Tibial artery (tissue), 4 donors: ENCODE measurements at regions not wholly inside any gene's neighbourhood (a gene's known extent, or its start where the extent isn't known, plus 50 kb on each side); places are given as distances from the start of the nearest gene placed in this dataset.
"Not testable (repeated sequence)": the region's sequence is repeated elsewhere in the genome, so short reads cannot be mapped to it uniquely, and the experiment has no call there.

Source experiments
- DNase-seq, 2 donors: peaks; one replicate each; pipeline ENCODE4 v3.0.0-alpha.2; 2019
- H3K27ac ChIP-seq, 2 donors: fragments of 200-600 bp; sonication (generic) in 1 of 2; 1 replicate in 1 of 2; 2 replicates in 1 of 2; pipeline ENCODE4 v1.5.1; 2018 to 2019; ENCODE audit warnings: mild to moderate bottlenecking in 1 of 2
- H3K27me3 ChIP-seq, 2 donors: fragments of 200-600 bp; sonication (generic) in 1 of 2; one replicate each; pipeline versions ENCODE4 v1.5.1 to v1.6.0; 2016 to 2019
- H3K36me3 ChIP-seq, 3 donors: fragments of 200-600 bp; sonication (generic) in 2 of 3; one replicate each; pipeline ENCODE4 v1.5.1; 2016 to 2019; ENCODE audit warnings: mild to moderate bottlenecking in 2 of 3
- H3K4me1 ChIP-seq, 4 donors: fragments of 200-600 bp; sonication (generic) in 2 of 4; 1 replicate in 3 of 4; 2 replicates in 1 of 4; pipeline ENCODE4 v1.5.1; 2016 to 2019
- H3K4me3 ChIP-seq, 2 donors: fragments of 200-600 bp; sonication (generic) in 1 of 2; 1 replicate in 1 of 2; 2 replicates in 1 of 2; pipeline ENCODE4 v1.5.1; 2018 to 2019; ENCODE audit warnings: mild to moderate bottlenecking in 2 of 2
- H3K9me3 ChIP-seq, 3 donors: fragments of 200-600 bp; sonication (generic) in 1 of 3; one replicate each; pipeline ENCODE4 v1.5.1; 2016 to 2019
- intact Hi-C: fragments of 100-400 bp; cut with DNase I; formaldehyde crosslinking; loops from one replicate; pipeline ENCODE4 v1.15.0; 2023; ENCODE audit warnings: low total_unique reads
- TF ChIP-seq, protein P1 (sequence below), 2 experiments: fragments of 200-600 bp in 1 of 2; fragments of 450-650 bp in 1 of 2; IDR thresholded peaks; one replicate each; pipeline ENCODE4 v1.5.1; 2017 to 2019; ENCODE audit warnings: antibody characterized with exemption in 2 of 2, mild to moderate bottlenecking in 1 of 2, moderate library complexity in 1 of 2

DNA sequence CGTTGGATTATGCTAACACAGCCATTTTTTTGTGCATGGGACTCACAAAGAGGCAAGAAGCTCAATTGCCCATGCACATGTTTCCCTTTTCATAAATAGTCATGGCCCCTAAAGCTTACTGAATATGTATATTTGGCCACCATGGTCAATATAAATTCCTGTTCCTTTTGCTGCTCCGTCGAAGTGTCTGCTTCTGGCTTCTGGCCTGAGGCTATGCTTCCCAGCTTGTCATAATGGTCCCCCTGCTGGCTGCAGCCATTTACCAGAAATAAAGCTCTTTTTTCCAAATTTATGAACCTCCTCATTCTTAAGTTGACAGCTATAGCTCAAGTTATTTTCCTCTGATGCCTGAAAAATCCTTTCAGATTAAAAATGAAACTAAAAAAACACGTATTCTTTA, 602.1 kb downstream of the VGLL3 start:
- peaks cover 0 to 11% (median 0%) of the 10 kb centered on the region in 4 donors for H3K4me1 ChIP-seq
- intact Hi-C loops, result no loop called here
- no peaks in the 10 kb centered on the region for H3K27me3 ChIP-seq
- no peak overlapping the region for H3K27ac ChIP-seq
- H3K36me3 ChIP-seq, result no peaks in the 10 kb centered on the region
- no peaks in the 10 kb centered on the region for H3K9me3 ChIP-seq
- TF ChIP-seq, protein P1, sequence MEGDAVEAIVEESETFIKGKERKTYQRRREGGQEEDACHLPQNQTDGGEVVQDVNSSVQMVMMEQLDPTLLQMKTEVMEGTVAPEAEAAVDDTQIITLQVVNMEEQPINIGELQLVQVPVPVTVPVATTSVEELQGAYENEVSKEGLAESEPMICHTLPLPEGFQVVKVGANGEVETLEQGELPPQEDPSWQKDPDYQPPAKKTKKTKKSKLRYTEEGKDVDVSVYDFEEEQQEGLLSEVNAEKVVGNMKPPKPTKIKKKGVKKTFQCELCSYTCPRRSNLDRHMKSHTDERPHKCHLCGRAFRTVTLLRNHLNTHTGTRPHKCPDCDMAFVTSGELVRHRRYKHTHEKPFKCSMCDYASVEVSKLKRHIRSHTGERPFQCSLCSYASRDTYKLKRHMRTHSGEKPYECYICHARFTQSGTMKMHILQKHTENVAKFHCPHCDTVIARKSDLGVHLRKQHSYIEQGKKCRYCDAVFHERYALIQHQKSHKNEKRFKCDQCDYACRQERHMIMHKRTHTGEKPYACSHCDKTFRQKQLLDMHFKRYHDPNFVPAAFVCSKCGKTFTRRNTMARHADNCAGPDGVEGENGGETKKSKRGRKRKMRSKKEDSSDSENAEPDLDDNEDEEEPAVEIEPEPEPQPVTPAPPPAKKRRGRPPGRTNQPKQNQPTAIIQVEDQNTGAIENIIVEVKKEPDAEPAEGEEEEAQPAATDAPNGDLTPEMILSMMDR (IDR thresholded peaks at IDR 0.05), result no peak
- DNase-seq, result no peak
- H3K4me3 ChIP-seq, result no peak overlapping the region

DNA sequence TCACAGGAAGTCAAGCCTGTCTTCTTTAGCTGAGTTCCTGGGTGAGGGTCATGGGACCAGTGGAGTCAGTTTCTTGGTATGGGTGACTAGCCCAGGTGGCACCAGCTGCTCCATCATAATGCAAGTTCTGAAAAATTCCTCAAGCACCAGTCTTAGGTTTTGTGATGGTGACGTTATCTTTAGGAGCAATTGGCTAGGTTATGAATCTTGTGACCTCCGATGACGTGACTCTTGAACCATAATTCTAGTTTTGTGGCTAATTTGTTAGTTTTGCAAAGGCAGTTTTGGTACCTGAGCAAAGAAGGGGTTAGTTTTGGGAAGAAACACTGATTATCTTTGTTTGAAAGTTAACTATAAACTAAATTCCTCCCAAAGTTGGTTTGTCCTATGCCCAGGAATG, 608.4 kb downstream of the VGLL3 start:
- peaks cover 0 to 11% (median 0%) of the 10 kb centered on the region in 4 donors for H3K4me1 ChIP-seq
- no peaks in the 10 kb centered on the region for H3K27me3 ChIP-seq
- no peak overlapping the region for H3K27ac ChIP-seq
- TF ChIP-seq, protein P1 (IDR thresholded peaks at IDR 0.05), result no peak
- DNase-seq, result no peak
- no peak overlapping the region for H3K4me3 ChIP-seq
- H3K9me3 ChIP-seq, result no peaks in the 10 kb centered on the region
- H3K36me3 ChIP-seq, result no peaks in the 10 kb centered on the region
- intact Hi-C loops, result no loop called here

DNA sequence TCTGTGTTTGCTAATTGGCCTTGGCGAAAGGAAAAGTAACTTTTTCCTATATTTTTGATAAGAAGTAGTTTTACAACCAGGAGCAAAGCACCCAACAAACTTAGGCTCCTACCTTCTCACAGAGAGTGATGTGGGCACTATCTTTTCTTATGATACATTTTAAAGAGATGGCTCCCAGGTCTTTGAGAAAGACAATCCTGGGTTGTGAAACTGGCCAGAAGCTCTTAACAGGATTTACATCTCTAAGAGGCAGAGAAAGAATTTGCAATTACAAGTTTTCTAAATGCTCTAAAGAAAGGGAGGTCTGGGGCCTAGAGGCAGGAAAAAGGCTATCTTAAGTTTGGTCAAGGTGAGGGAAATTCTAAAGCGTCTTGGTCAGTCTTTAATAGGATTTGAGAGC, 609.7 kb downstream of the VGLL3 start:
- Histone ChIP-seq H3K36me3 (no peaks in the 10 kb centered on the region), H3K4me1 (peaks cover 0 to 11% (median 0%) of the 10 kb centered on the region in 4 donors), H3K9me3 (no peaks in the 10 kb centered on the region), H3K27ac (no peak overlapping the region), H3K27me3 (no peaks in the 10 kb centered on the region), H3K4me3 (no peak overlapping the region)
- intact Hi-C loops, result no loop called here
- no peak for DNase-seq
- TF ChIP-seq, protein P1 (IDR thresholded peaks at IDR 0.05), result no peak

DNA sequence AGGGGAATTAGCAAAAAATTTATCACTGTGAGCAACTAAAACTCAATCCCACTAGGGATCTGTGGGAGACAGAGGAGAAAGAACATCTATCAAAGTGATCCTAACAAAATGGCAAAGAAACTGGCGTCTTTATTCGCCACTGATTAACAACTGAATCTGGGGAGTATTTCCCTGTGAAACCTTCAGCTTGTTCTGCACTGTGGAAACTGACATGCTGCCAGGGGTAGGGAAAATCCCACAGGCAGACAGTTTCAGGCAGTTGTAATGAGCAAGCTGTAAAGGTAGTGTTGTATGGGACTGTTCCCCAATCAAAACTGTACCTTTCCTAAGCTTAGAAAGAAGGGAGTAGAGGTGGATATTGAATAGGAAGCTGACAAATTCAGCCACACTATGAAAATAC, 611.7 kb downstream of the VGLL3 start:
- Histone ChIP-seq H3K4me1 (no peaks in the 10 kb centered on the region), H3K4me3 (no peak overlapping the region), H3K36me3 (no peaks in the 10 kb centered on the region), H3K27me3 (no peaks in the 10 kb centered on the region), H3K9me3 (no peaks in the 10 kb centered on the region), H3K27ac (no peak overlapping the region)
- intact Hi-C loops, result no loop called here
- TF ChIP-seq, protein P1 (IDR thresholded peaks at IDR 0.05), result no peak
- no peak for DNase-seq

DNA sequence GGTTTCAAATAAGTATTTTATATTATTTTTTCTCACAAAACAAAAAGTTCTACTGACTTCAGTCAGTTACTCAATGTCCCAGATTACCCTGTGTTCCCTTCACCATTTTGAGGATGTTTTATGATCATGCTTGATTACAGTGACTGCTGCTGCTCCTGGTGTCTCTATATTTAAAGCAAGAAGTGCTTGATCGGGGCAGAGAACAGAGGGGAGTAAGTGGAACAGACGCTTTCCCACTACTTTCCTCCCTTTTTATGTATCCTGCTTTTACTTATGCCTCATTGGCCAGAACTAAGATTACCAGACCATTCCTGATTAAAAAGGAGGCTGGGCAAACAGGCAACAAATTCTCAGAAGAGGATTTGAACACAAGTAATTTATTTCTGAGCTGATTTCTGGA, 612.1 kb downstream of the VGLL3 start:
- intact Hi-C loops, result no loop called here
- no peak overlapping the region for H3K27ac ChIP-seq
- H3K4me1 ChIP-seq, result no peaks in the 10 kb centered on the region
- no peak for DNase-seq
- H3K4me3 ChIP-seq, result no peak overlapping the region
- TF ChIP-seq, protein P1 (IDR thresholded peaks at IDR 0.05), result no peak
- no peaks in the 10 kb centered on the region for H3K9me3 ChIP-seq
- no peaks in the 10 kb centered on the region for H3K27me3 ChIP-seq
- no peaks in the 10 kb centered on the region for H3K36me3 ChIP-seq

DNA sequence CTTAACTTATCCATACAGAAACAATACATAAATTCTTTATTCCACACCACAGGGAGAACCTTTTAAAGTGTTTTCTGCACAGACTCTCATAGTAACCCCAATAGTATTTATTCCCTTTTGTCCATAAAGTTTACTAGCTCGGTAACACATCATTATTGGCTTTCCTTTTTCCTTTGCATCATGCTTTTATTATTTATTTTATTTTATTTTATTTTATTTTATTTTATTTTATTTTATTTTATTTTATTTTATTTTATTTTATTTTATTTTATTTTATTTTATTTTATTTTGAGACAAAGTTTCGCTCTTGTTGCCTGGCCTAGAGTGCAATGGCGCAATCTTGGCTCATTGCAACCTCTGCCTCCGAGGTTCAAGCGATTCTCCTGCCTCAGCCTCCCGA, 655.4 kb downstream of the VGLL3 start:
- H3K27me3 ChIP-seq, intact Hi-C loops, H3K4me3 ChIP-seq, H3K27ac ChIP-seq, H3K9me3 ChIP-seq, H3K36me3 ChIP-seq, DNase-seq, H3K4me1 ChIP-seq: not testable (repeated sequence)
